ENCODE measurements at regions not wholly inside any gene's neighbourhood (a gene's known extent, or its start where the extent isn't known, plus 50 kb on each side); places are given as distances from the start of the nearest gene placed in this dataset.
"Not testable (repeated sequence)": the region's sequence is repeated elsewhere in the genome, so short reads cannot be mapped to it uniquely, and the experiment has no call there.

DNA sequence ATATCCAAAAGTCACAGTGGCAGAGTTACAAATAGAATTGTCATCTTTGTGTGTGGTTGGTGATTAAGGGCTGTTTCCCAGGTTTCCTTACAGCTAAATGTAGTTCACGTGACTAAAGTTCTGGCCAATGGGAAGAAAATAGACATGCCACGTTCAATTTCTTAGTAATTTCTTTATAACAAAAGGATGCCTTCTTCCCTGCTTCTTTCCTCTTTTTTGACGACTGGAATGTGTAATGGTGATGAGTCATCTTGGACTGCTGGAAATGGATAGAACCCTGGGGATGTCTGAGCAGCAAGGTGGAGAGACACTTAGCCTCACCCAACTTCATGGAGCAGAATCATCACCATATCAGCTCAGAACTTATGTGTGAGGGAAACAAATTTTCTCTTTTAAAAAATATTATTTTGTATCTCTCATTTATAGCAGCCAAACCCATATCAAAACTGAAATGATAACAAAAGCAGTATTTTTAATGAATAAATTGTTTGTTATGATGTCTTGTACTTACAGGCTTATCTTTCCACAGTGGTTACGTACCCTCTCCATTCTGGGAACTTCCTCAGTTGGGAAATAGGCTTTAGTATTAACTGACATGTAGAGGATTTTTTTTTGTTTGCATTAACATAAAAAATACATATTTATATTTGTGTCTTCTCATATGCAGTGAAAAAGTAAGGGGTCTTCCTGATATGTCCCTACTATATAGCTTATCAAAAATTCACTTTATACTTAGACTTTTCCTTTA lies 91.1 kb upstream of the CDH2 start:
- DNase-seq (ENCODE audit: low spot score) = no peak

- DNase-seq (ENCODE audit: low spot score) = no peak
Measured at GRCh38 chr18:28267276-28267675, 90.3 kb upstream of the CDH2 start.

GRCh38 chr18:28256166-28256565 lies 79.2 kb upstream of the CDH2 start:
- no peak for DNase-seq (ENCODE audit: low spot score)

- no peak for DNase-seq (ENCODE audit: low spot score)
Measured at GRCh38 chr18:28248653-28249052, 71.7 kb upstream of the CDH2 start.

DNA sequence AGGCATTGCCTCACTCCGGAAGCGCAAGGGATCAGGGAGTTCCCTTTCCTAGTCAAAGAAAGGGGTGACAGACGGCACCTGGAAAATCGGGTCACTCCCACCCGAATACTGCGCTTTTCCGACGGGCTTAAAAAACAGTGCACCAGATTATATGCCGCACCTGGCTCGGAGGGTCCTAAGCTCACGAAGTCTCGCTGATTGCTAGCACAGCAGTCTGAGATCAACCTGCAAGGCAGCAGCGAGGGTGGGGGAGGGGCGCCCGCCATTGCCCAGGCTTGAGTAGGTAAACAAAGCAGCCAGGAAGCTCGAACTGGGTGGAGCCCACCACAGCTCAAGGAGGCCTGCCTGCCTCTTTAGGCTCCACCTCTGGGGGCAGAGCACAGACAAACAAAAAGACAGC lies 63.7 kb upstream of the CDH2 start:
- not testable (repeated sequence) for DNase-seq (ENCODE audit: low spot score)

GRCh38 chr18:28236487-28236886 lies 59.6 kb upstream of the CDH2 start:
- DNase-seq (ENCODE audit: low spot score) = no peak
